ENCODE measurements at regions not wholly inside any gene's neighbourhood (a gene's known extent, or its start where the extent isn't known, plus 50 kb on each side); places are given as distances from the start of the nearest gene placed in this dataset.

GRCh38 chr2:15760232-15760910 lies 168.7 kb downstream of the DDX1 start:
- Histone ChIP-seq H3K79me2 (no peaks in the 10 kb centered on the region), H3K4me2 (ENCODE audit: low read length) (no peak overlapping the region), H3K4me3 (ENCODE audit: low read depth, low read length) (no peak overlapping the region), H3K4me1 (no peaks in the 10 kb centered on the region), H3K27ac (no peak overlapping the region), H2AFZ (no peak overlapping the region), H3K9ac (no peak overlapping the region), H3K9me3 (ENCODE audit: control insufficient read depth, low read length) (no peaks in the 10 kb centered on the region), H3K36me3 (ENCODE audit: control insufficient read depth, insufficient read depth, low read length) (no peaks in the 10 kb centered on the region), H3K27me3 (ENCODE audit: control insufficient read depth, insufficient read depth, low read length) (no peaks in the 10 kb centered on the region)
- TF ChIP-seq CTCF (IDR thresholded peaks at IDR 0.05): no peak

- Histone ChIP-seq H2AFZ (no peak overlapping the region), H3K27ac (no peak overlapping the region), H3K36me3 (ENCODE audit: control insufficient read depth, insufficient read depth, low read length) (no peaks in the 10 kb centered on the region), H3K4me3 (ENCODE audit: low read depth, low read length) (no peak overlapping the region), H3K9ac (no peak overlapping the region), H3K4me1 (no peaks in the 10 kb centered on the region), H3K27me3 (ENCODE audit: control insufficient read depth, insufficient read depth, low read length) (no peaks in the 10 kb centered on the region), H3K4me2 (ENCODE audit: low read length) (no peak overlapping the region), H3K9me3 (ENCODE audit: control insufficient read depth, low read length) (no peaks in the 10 kb centered on the region), H3K79me2 (no peaks in the 10 kb centered on the region)
- TF ChIP-seq CTCF (IDR thresholded peaks at IDR 0.05): no peak
These were observed 169.4 kb downstream of the DDX1 start for GRCh38 chr2:15761056-15761455.

- Histone ChIP-seq H3K4me2 (ENCODE audit: low read length) (no peak overlapping the region), H2AFZ (no peak overlapping the region), H3K9me3 (ENCODE audit: control insufficient read depth, low read length) (no peaks in the 10 kb centered on the region), H3K4me3 (ENCODE audit: low read depth, low read length) (no peak overlapping the region), H3K27me3 (ENCODE audit: control insufficient read depth, insufficient read depth, low read length) (no peaks in the 10 kb centered on the region), H3K9ac (no peak overlapping the region), H3K36me3 (ENCODE audit: control insufficient read depth, insufficient read depth, low read length) (no peaks in the 10 kb centered on the region), H3K4me1 (no peaks in the 10 kb centered on the region), H3K79me2 (no peaks in the 10 kb centered on the region), H3K27ac (no peak overlapping the region)
- TF ChIP-seq CTCF (IDR thresholded peaks at IDR 0.05): no peak
These were observed 170.2 kb downstream of the DDX1 start for GRCh38 chr2:15761910-15762309.

GRCh38 chr2:15762449-15762848 lies 170.8 kb downstream of the DDX1 start:
- TF ChIP-seq CTCF (IDR thresholded peaks at IDR 0.05): no peak
- H3K36me3 ChIP-seq (ENCODE audit: control insufficient read depth, insufficient read depth, low read length): no peaks in the 10 kb centered on the region
- H3K4me2 ChIP-seq (ENCODE audit: low read length): no peak overlapping the region
- no peak overlapping the region for H3K27ac ChIP-seq
- H3K4me3 ChIP-seq (ENCODE audit: low read depth, low read length): no peak overlapping the region
- no peaks in the 10 kb centered on the region for H3K4me1 ChIP-seq
- H3K9ac ChIP-seq: no peak overlapping the region
- H3K9me3 ChIP-seq (ENCODE audit: control insufficient read depth, low read length): no peaks in the 10 kb centered on the region
- no peaks in the 10 kb centered on the region for H3K79me2 ChIP-seq
- H2AFZ ChIP-seq: no peak overlapping the region
- H3K27me3 ChIP-seq (ENCODE audit: control insufficient read depth, insufficient read depth, low read length): no peaks in the 10 kb centered on the region
